ENCODE measurements at regions not wholly inside any gene's neighbourhood (a gene's known extent, or its start where the extent isn't known, plus 50 kb on each side); places are given as distances from the start of the nearest gene placed in this dataset.
A peak's percentile ranks its signal among the peaks of the same experiment; 100 is the strongest.

GRCh38 chr15:25175789-25176615 lies 221.2 kb downstream of the SNRPN start:
- Histone ChIP-seq H3K4me3 (ENCODE audit: low read length in 2 of 2) (peak overlapping the region in 1 of 2 donors; percentile 45), H2BK12ac (ENCODE audit: low read length) (no peak overlapping the region), H2AFZ (ENCODE audit: low read length) (no peak overlapping the region), H4K8ac (ENCODE audit: low read depth, low read length) (no peak overlapping the region), H3K27me3 (ENCODE audit: control insufficient read depth in 3 of 3, insufficient read depth in 3 of 3, low read depth in 1 of 3, low read length in 3 of 3) (no peaks in the 10 kb centered on the region), H3K14ac (ENCODE audit: low read length) (no peak overlapping the region), H3K4ac (ENCODE audit: low read length) (no peak overlapping the region), H3K9me3 (replicated peaks in 1 of 2; ENCODE audit: control insufficient read depth in 2 of 2, insufficient read depth in 1 of 2, low read depth in 1 of 2, low read length in 2 of 2) (peaks cover 15 to 55% of the 10 kb centered on the region in 2 donors), H3K18ac (ENCODE audit: low read length) (no peak overlapping the region), H3K79me1 (ENCODE audit: low read depth, low read length) (peaks cover 2% of the 10 kb centered on the region), H2AK5ac (ENCODE audit: low read depth, low read length) (no peak overlapping the region), H2BK120ac (ENCODE audit: low read depth, low read length) (no peak overlapping the region), H2BK15ac (ENCODE audit: low read length) (no peak overlapping the region), H3K27ac (replicated peaks; ENCODE audit: low read length) (no peak overlapping the region), H2BK5ac (ENCODE audit: low read length) (no peak overlapping the region), H3K4me2 (ENCODE audit: insufficient read depth, low read length, poor library complexity, severe bottlenecking) (no peak overlapping the region), H3K23ac (ENCODE audit: low read depth, low read length, poor library complexity) (no peak overlapping the region), H3K9ac (ENCODE audit: low read depth, low read length, poor library complexity) (no peak overlapping the region), H3K4me1 (ENCODE audit: control insufficient read depth in 2 of 2, insufficient read depth in 1 of 2, low read depth in 1 of 2, low read length in 2 of 2) (no peaks in the 10 kb centered on the region), H4K91ac (ENCODE audit: low read depth, low read length, poor library complexity) (no peak overlapping the region), H3K36me3 (replicated peaks in 1 of 2; ENCODE audit: control insufficient read depth in 2 of 2, insufficient read depth in 2 of 2, low read length in 2 of 2) (no peaks in the 10 kb centered on the region)
- WGBS, 2 donors (ENCODE audit: extremely low coverage in 2 of 2, insufficient read length in 2 of 2, insufficient replicate concordance in 1 of 2), result no CpG with 5 or more reads among the region's 7 CpGs
- DNase-seq (ENCODE audit: low spot score), result no peak

- H3K14ac ChIP-seq (ENCODE audit: low read length), result no peak overlapping the region
- H3K23ac ChIP-seq (ENCODE audit: low read depth, low read length, poor library complexity), result no peak overlapping the region
- H3K4me2 ChIP-seq (ENCODE audit: insufficient read depth, low read length, poor library complexity, severe bottlenecking), result no peak overlapping the region
- DNase-seq (ENCODE audit: low spot score), result no peak
- no peak overlapping the region for H2BK120ac ChIP-seq (ENCODE audit: low read depth, low read length)
- H3K4me1 ChIP-seq (ENCODE audit: control insufficient read depth in 2 of 2, insufficient read depth in 1 of 2, low read depth in 1 of 2, low read length in 2 of 2), result no peaks in the 10 kb centered on the region
- peaks cover 2% of the 10 kb centered on the region for H3K79me1 ChIP-seq (ENCODE audit: low read depth, low read length)
- no peak overlapping the region for H2AFZ ChIP-seq (ENCODE audit: low read length)
- H3K18ac ChIP-seq (ENCODE audit: low read length), result no peak overlapping the region
- no peak overlapping the region for H4K8ac ChIP-seq (ENCODE audit: low read depth, low read length)
- H3K4me3 ChIP-seq (ENCODE audit: low read length in 2 of 2), result no peak overlapping the region
- no peak overlapping the region for H3K27ac ChIP-seq (replicated peaks; ENCODE audit: low read length)
- no peak overlapping the region for H2AK5ac ChIP-seq (ENCODE audit: low read depth, low read length)
- H4K91ac ChIP-seq (ENCODE audit: low read depth, low read length, poor library complexity), result no peak overlapping the region
- H3K9me3 ChIP-seq (replicated peaks in 1 of 2; ENCODE audit: control insufficient read depth in 2 of 2, insufficient read depth in 1 of 2, low read depth in 1 of 2, low read length in 2 of 2), result peaks cover 15 to 53% of the 10 kb centered on the region in 2 donors
- no peak overlapping the region for H3K4ac ChIP-seq (ENCODE audit: low read length)
- no peaks in the 10 kb centered on the region for H3K27me3 ChIP-seq (ENCODE audit: control insufficient read depth in 3 of 3, insufficient read depth in 3 of 3, low read depth in 1 of 3, low read length in 3 of 3)
- no peak overlapping the region for H2BK15ac ChIP-seq (ENCODE audit: low read length)
- no peak overlapping the region for H2BK12ac ChIP-seq (ENCODE audit: low read length)
- H3K36me3 ChIP-seq (replicated peaks in 1 of 2; ENCODE audit: control insufficient read depth in 2 of 2, insufficient read depth in 2 of 2, low read length in 2 of 2), result no peaks in the 10 kb centered on the region
- H2BK5ac ChIP-seq (ENCODE audit: low read length), result no peak overlapping the region
- H3K9ac ChIP-seq (ENCODE audit: low read depth, low read length, poor library complexity), result no peak overlapping the region
- no CpG with 5 or more reads among the region's 7 CpGs for WGBS, 2 donors (ENCODE audit: extremely low coverage in 2 of 2, insufficient read length in 2 of 2, insufficient replicate concordance in 1 of 2)
These were observed 221.8 kb downstream of the SNRPN start for GRCh38 chr15:25176616-25176923.

- no peak overlapping the region for H2AK5ac ChIP-seq (ENCODE audit: low read depth, low read length)
These were observed 222.5 kb downstream of the SNRPN start for GRCh38 chr15:25176991-25177954.

More at GRCh38 chr15:25176991-25177954, 222.5 kb downstream of the SNRPN start:
- DNase-seq (ENCODE audit: low spot score), result no peak
- Histone ChIP-seq H3K4me2 (ENCODE audit: insufficient read depth, low read length, poor library complexity, severe bottlenecking) (no peak overlapping the region), H3K27me3 (ENCODE audit: control insufficient read depth in 3 of 3, insufficient read depth in 3 of 3, low read depth in 1 of 3, low read length in 3 of 3) (no peaks in the 10 kb centered on the region), H2AFZ (ENCODE audit: low read length) (no peak overlapping the region), H4K8ac (ENCODE audit: low read depth, low read length) (no peak overlapping the region), H3K36me3 (replicated peaks in 1 of 2; ENCODE audit: control insufficient read depth in 2 of 2, insufficient read depth in 2 of 2, low read length in 2 of 2) (no peaks in the 10 kb centered on the region), H2BK12ac (ENCODE audit: low read length) (no peak overlapping the region), H2BK5ac (ENCODE audit: low read length) (no peak overlapping the region), H3K4me1 (ENCODE audit: control insufficient read depth in 2 of 2, insufficient read depth in 1 of 2, low read depth in 1 of 2, low read length in 2 of 2) (no peaks in the 10 kb centered on the region), H3K18ac (ENCODE audit: low read length) (no peak overlapping the region), H3K4ac (ENCODE audit: low read length) (no peak overlapping the region), H2BK120ac (ENCODE audit: low read depth, low read length) (no peak overlapping the region), H3K23ac (ENCODE audit: low read depth, low read length, poor library complexity) (no peak overlapping the region), H4K91ac (ENCODE audit: low read depth, low read length, poor library complexity) (no peak overlapping the region), H3K4me3 (ENCODE audit: low read length in 2 of 2) (no peak overlapping the region), H3K9ac (ENCODE audit: low read depth, low read length, poor library complexity) (no peak overlapping the region), H3K27ac (replicated peaks; ENCODE audit: low read length) (no peak overlapping the region), H2BK15ac (ENCODE audit: low read length) (no peak overlapping the region), H3K9me3 (replicated peaks in 1 of 2; ENCODE audit: control insufficient read depth in 2 of 2, insufficient read depth in 1 of 2, low read depth in 1 of 2, low read length in 2 of 2) (peaks cover 15 to 52% of the 10 kb centered on the region in 2 donors), H3K14ac (ENCODE audit: low read length) (no peak overlapping the region), H3K79me1 (ENCODE audit: low read depth, low read length) (peaks cover 2% of the 10 kb centered on the region)
- no CpG with 5 or more reads among the region's 21 CpGs for WGBS, 2 donors (ENCODE audit: extremely low coverage in 2 of 2, insufficient read length in 2 of 2, insufficient replicate concordance in 1 of 2)
